OCI-LY1 (cell line): ENCODE measurements at regions not wholly inside any gene's neighbourhood (a gene's known extent, or its start where the extent isn't known, plus 50 kb on each side); places are given as distances from the start of the nearest gene placed in this dataset.

Experiments
- H2AFZ ChIP-seq: fragments of 200-600 bp; sonication (generic), shearing (Covaris generic); 2 replicates; pipeline ENCODE4 v1.6.0; 2014; ENCODE audit warnings: antibody characterized with exemption, mild to moderate bottlenecking, low read length
- H3F3A ChIP-seq: fragments of 200-600 bp; sonication (generic), shearing (Covaris generic); 2 replicates; pipeline ENCODE4 v1.6.0; 2014; ENCODE audit warnings: mild to moderate bottlenecking, antibody characterized with exemption, low read length, moderate library complexity; ENCODE audit not compliant: insufficient read depth
- H3K27ac ChIP-seq: fragments of 200-600 bp; sonication (generic); 2 replicates; pipeline ENCODE4 v1.5.1; 2014; ENCODE audit warnings: low read length, mixed run types, mild to moderate bottlenecking, low read depth; ENCODE audit not compliant: poor library complexity, severe bottlenecking
- H3K27me3 ChIP-seq: fragments of 200-600 bp; sonication (generic); 2 replicates; pipeline ENCODE4 v1.6.0; 2014; ENCODE audit warnings: antibody characterized with exemption, mild to moderate bottlenecking, low read length, moderate library complexity; ENCODE audit not compliant: insufficient read depth
- H3K36me3 ChIP-seq: fragments of 200-600 bp; sonication (generic); 2 replicates; pipeline ENCODE4 v1.6.1; 2014; ENCODE audit warnings: mild to moderate bottlenecking, antibody characterized with exemption, low read length, moderate library complexity, mixed read lengths; ENCODE audit not compliant: insufficient read depth
- H3K4me1 ChIP-seq: fragments of 200-600 bp; sonication (generic); 2 replicates; pipeline ENCODE4 v1.5.1; 2014; ENCODE audit warnings: mild to moderate bottlenecking, low read length, moderate library complexity; ENCODE audit not compliant: insufficient read depth, severe bottlenecking
- H3K4me2 ChIP-seq: fragments of 200-600 bp; sonication (generic), shearing (Covaris generic); 2 replicates; pipeline ENCODE4 v1.6.1; 2014; ENCODE audit warnings: low read length
- H3K4me3 ChIP-seq: fragments of 200-600 bp; sonication (generic); 2 replicates; pipeline ENCODE4 v1.5.1; 2014; ENCODE audit warnings: low read length, low read depth, mild to moderate bottlenecking, mixed read lengths; ENCODE audit not compliant: poor library complexity, severe bottlenecking
- H3K79me2 ChIP-seq: fragments of 200-600 bp; shearing (Covaris generic); 2 replicates; pipeline ENCODE4 v1.6.1; 2016; ENCODE audit warnings: mixed run types, low read length, mixed read lengths; ENCODE audit not compliant: insufficient read depth
- H3K9ac ChIP-seq: fragments of 200-600 bp; sonication (generic), shearing (Covaris generic); 2 replicates; pipeline ENCODE4 v1.6.1; 2014; ENCODE audit warnings: mild to moderate bottlenecking, low read length, mixed read lengths
- H3K9me2 ChIP-seq: fragments of 200-600 bp; sonication (generic), shearing (Covaris generic); 2 replicates; pipeline ENCODE4 v1.6.1; 2014; ENCODE audit warnings: low read depth, mild to moderate bottlenecking, low read length, mixed read lengths
- H3K9me3 ChIP-seq: fragments of 200-600 bp; shearing (Covaris generic); 2 replicates; pipeline ENCODE4 v1.6.1; 2014; ENCODE audit warnings: low read length, mixed read lengths
- H4K20me1 ChIP-seq: fragments of 200-600 bp; sonication (generic), shearing (Covaris generic); 2 replicates; pipeline ENCODE4 v1.6.0; 2016; ENCODE audit warnings: mild to moderate bottlenecking, low read length; ENCODE audit not compliant: insufficient read depth
- CTCF ChIP-seq: fragments of 200-600 bp; sonication (generic), shearing (Covaris generic); IDR thresholded peaks from 2 replicates; pipeline ENCODE4 v1.5.1; 2017; ENCODE audit warnings: mild to moderate bottlenecking, antibody characterized with exemption, low read length, moderate library complexity, mixed read lengths
- EZH2 ChIP-seq: fragments of 200-600 bp; sonication (generic), shearing (Covaris generic); IDR thresholded peaks from 2 replicates; pipeline ENCODE4 v1.8.0; 2017; ENCODE audit warnings: borderline replicate concordance, mixed run types, mild to moderate bottlenecking, antibody characterized with exemption, low read length, moderate library complexity, mixed read lengths

DNA sequence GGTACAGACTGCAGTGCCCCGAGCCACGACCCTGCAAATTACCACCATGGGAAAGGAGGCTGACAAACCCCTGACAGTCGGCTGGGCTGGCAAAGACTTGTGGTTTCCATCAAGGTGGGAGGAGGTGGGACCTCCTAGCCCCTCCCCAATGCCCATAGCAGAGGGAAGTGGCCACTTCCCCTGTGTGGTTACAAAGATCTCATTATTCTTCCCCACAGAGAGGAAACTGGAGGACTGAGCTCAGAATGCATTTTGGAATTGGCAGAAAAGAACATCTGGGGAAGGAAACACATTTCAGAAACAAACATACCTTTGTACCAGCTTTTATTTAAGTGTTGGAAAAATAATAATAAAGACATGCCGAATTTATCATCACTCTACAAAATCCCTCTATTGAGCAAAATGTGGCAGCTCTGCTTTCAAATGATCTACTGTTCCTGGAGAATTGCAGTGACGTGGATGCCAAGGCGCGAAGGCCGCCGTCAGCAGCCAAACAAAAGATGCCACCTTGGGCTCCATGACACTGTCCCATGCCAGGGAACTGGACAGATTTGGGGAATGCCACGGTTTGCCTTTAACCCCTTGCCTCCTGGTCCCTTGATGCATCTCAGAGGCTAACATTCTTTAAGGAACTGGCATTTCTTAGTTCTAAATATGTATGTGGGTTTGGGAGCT lies 169.6 kb downstream of the CRYBB2 start:
- Histone ChIP-seq H2AFZ (no peak overlapping the region), H3K9me2 (no peaks in the 10 kb centered on the region), H3K27ac (no peak overlapping the region), H3K4me3 (no peak overlapping the region), H3F3A (no peaks in the 10 kb centered on the region), H3K27me3 (0 out of 2 replicates have a peak, but pooled peaks cover 7% of the 10 kb centered on the region), H3K79me2 (no peaks in the 10 kb centered on the region), H3K4me1 (no peaks in the 10 kb centered on the region), H3K9ac (no peak overlapping the region), H4K20me1 (no peaks in the 10 kb centered on the region), H3K36me3 (no peaks in the 10 kb centered on the region), H3K9me3 (no peaks in the 10 kb centered on the region), H3K4me2 (no peak overlapping the region)
- TF ChIP-seq CTCF = no peak
- TF ChIP-seq EZH2 = no peak

DNA sequence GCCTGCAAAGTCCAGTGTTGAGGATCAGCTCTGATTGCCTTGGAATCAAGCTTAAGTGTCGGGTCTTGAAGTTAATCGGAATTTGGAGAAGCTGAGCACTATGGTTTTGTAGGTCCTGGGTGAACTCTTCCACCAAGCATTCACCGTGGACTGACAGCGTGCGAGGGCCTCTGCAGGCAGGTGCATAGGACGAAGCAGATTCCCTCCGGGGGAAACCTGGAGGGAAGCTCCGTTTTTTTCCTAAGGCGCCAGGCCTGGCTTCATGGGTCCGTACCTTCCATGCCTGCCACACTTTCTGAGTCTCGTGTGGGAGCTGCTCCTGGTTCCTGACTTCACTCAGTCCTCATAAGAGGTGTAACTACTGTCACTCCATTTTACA lies 170.1 kb downstream of the CRYBB2 start:
- H3K79me2 ChIP-seq = no peaks in the 10 kb centered on the region
- TF ChIP-seq EZH2 (no peak), CTCF (no peak)

GRCh38 chr22:25390297-25391240 lies 171.1 kb downstream of the CRYBB2 start:
- TF ChIP-seq CTCF (no peak), EZH2 (no peak)
- Histone ChIP-seq H3K4me3 (no peak overlapping the region), H3K9me3 (no peaks in the 10 kb centered on the region), H3K36me3 (no peaks in the 10 kb centered on the region), H3K79me2 (no peaks in the 10 kb centered on the region), H3K4me1 (no peaks in the 10 kb centered on the region), H3F3A (no peaks in the 10 kb centered on the region), H4K20me1 (no peaks in the 10 kb centered on the region), H3K27me3 (0 out of 2 replicates have a peak, but pooled peaks cover 7% of the 10 kb centered on the region), H3K27ac (no peak overlapping the region), H3K4me2 (no peak overlapping the region), H3K9me2 (no peaks in the 10 kb centered on the region), H3K9ac (no peak overlapping the region), H2AFZ (no peak overlapping the region)

More for the DNA sequence above, 170.1 kb downstream of the CRYBB2 start:
- Histone ChIP-seq H3K9me3 (no peaks in the 10 kb centered on the region), H3K27ac (no peak overlapping the region), H3K4me2 (no peak overlapping the region), H3K9me2 (no peaks in the 10 kb centered on the region), H4K20me1 (no peaks in the 10 kb centered on the region), H2AFZ (no peak overlapping the region), H3F3A (no peaks in the 10 kb centered on the region), H3K9ac (no peak overlapping the region), H3K27me3 (0 out of 2 replicates have a peak, but pooled peaks cover 7% of the 10 kb centered on the region), H3K4me3 (no peak overlapping the region), H3K36me3 (no peaks in the 10 kb centered on the region), H3K4me1 (no peaks in the 10 kb centered on the region)
